Caki2 (cell line): ENCODE measurements at regions not wholly inside any gene's neighbourhood (a gene's known extent, or its start where the extent isn't known, plus 50 kb on each side); places are given as distances from the start of the nearest gene placed in this dataset.

ENCODE experiments used
- DNase-seq: peaks from one replicate; pipeline ENCODE4 v3.0.0-alpha.2; 2015; ENCODE audit warnings: low read depth
- in situ Hi-C: cut with HindIII; loops from 2 replicates; pipeline ENCODE4 v1.10.0; 2016; ENCODE audit warnings: low sequenced_read_pairs, low pct_unique_long_range_greater_than_20kb, mixed read lengths

DNA sequence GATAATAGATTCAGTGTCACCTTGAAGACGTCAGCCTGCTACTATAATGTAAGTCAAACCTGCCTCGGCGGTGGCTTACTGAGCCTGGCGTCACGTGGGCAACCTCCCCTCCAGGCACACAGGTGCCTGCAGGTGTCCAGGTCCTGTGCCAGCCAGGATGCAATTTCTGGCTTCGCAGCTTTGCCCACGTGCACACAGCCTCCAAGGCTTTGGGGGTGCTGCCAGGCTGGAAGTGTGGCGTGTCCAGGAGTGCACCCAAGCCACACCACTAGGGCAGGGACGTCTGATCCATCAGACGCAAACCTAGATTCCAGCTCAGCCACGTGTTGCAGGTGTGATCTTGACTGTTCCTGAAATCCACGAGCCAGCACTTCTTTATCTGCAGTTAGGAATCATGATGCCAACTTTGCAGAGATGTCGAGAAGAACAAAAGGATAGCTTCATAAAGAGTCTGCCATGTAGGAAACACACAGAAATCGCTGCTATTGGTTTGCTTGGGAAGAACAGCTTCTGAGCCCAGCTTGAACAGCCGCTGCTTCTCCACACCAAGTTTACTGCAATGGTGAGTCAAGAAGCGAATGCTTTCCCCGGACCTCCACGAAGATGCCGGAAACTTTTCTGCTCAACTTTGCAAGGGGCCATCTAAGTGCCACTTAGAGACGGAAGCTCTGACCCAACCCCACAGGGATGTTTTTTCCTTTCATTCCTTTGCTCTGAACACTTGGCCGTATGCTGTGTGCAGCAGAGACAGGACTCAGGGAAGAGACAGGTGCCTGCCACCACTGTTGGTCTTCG lies 84.2 kb upstream of the SALL3 start:
- in situ Hi-C loops: no loop called here
- DNase-seq: no peak

- DNase-seq: no peak
- in situ Hi-C loops: no loop called here
These were observed 83.3 kb upstream of the SALL3 start for GRCh38 chr18:78896111-78896905.

DNA sequence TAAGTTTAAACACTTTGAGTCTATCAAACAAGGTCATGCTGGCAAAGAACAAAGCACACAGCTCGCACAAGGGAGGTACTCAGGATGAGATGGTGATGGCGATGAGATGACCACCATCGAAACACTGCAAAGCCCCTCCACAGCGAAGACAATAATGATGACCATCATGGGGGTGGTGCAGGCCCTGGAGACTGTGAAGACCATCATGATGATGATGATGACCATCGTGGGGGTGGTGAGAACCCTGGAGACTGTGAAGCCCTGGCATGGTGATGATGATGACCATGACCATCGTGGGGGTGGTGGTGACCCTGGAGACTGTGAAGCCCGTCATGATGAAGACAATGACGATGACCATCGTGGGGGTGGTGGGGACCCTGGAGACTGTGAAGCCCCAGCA lies 81.6 kb upstream of the SALL3 start:
- no peak for DNase-seq
- in situ Hi-C loops: no loop called here

DNA sequence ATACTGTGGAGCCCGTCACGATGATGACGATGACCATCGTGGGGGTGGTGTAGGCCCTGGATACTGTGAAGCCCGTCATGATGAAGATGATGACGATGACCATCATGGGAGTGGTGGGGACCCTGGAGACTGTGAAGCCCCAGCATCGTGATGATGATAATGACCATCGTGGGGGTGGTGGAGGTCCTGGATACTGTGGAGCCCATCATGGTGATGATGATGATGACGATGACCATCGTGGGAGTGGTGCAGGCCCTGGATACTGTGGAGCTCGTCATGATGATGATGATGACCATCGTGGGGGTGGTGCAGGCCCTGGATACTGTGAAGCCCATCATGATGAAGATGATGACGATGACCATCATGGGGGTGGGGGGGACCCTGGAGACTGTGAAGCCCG lies 81.0 kb upstream of the SALL3 start:
- in situ Hi-C loops: no loop called here
- no peak for DNase-seq

GRCh38 chr18:78899241-78899640 lies 80.4 kb upstream of the SALL3 start:
- DNase-seq: no peak
- in situ Hi-C loops: no loop called here

- no peak for DNase-seq
- in situ Hi-C loops: no loop called here
These were observed 78.4 kb upstream of the SALL3 start for GRCh38 chr18:78900938-78901909.

GRCh38 chr18:78901923-78902794 lies 77.5 kb upstream of the SALL3 start:
- no peak for DNase-seq
- in situ Hi-C loops: no loop called here

DNA sequence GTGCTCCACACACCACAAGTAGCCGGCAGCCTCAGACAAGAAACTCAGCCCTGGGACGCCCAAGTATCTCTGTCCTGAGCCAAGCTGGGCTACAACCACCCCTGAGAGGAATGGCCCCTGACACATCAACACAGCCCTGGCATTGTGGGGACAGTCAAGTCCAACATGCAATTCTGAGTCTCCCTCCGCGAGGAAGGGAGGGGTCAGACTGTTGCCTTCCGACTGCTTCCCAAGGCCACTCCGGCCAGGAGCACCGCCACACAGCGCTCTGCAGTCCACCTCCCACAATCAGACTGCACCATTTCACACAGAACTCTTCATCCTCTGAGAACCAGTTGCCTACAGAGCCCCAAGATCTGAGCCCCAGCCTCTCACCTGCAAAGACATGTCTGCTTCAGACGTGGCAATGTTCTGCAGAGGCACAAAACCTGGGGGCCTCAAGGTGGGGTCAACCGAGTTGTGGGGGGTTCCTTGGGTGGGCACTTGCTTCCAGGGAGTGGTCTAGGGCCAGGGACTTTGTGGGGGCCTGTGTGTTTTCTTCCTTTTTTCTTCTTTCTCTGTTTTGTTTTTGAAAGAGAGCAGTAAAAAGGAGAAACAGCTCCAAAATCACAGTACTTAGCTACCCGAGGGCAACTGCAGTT lies 76.7 kb upstream of the SALL3 start:
- in situ Hi-C loops: no loop called here
- DNase-seq: no peak

DNA sequence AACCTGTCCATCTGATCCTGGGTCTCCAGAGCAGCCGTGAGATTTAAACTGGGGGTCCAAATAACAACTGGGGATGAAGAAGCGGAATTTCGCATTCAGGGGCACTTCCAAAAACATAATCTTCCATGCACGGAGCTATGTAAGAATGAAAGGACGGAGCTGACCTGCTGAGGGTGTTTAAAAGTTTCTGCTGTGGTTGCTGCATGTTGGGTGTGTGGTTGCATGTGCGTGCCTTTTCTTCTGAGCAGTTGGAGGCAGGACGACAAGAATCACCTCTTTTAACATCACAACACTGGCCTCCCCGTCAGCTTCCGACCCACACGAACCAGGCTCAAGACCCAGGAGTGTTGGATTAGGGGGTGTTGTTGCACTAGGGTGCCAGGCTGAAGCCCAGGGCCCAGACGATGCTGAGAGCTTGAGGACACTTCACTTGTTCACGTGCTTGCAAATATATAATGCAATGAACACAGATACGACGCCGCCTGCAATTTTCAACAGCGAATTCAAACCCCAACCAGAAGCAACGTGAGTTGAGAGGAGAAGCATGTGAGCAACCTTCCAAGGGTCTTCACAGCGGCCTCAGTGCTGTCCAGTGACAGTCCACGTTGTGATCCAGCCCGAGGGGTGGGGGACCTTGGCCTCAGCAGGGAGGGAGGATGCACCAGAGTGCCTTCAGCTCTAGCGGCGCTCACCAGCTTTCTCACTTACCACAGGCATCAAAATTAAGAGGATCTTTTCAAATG lies 76.0 kb upstream of the SALL3 start:
- no peak for DNase-seq
- in situ Hi-C loops: no loop called here

DNA sequence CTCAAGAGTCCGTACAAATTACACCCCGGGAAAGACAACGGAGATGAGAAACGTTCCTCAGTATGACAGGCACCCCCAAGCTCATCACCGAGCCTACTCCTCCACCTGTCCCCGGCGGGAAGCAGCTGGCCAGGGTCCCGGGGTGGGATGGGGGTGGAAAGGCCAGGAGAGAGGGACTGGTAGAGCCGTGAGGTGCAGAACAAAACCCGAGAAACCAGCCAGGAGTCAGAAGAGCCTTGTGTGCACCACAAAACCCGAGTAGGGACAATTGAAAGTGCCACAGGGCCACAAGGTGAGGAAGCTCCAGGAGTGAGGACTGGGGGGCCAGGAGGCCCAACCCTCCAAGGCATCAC lies 75.5 kb upstream of the SALL3 start:
- in situ Hi-C loops: no loop called here
- DNase-seq: no peak

- DNase-seq: no peak
- in situ Hi-C loops: no loop called here
These were observed 74.3 kb upstream of the SALL3 start for GRCh38 chr18:78905334-78905733.

GRCh38 chr18:78906066-78906465 lies 73.6 kb upstream of the SALL3 start:
- in situ Hi-C loops: no loop called here
- DNase-seq: no peak

DNA sequence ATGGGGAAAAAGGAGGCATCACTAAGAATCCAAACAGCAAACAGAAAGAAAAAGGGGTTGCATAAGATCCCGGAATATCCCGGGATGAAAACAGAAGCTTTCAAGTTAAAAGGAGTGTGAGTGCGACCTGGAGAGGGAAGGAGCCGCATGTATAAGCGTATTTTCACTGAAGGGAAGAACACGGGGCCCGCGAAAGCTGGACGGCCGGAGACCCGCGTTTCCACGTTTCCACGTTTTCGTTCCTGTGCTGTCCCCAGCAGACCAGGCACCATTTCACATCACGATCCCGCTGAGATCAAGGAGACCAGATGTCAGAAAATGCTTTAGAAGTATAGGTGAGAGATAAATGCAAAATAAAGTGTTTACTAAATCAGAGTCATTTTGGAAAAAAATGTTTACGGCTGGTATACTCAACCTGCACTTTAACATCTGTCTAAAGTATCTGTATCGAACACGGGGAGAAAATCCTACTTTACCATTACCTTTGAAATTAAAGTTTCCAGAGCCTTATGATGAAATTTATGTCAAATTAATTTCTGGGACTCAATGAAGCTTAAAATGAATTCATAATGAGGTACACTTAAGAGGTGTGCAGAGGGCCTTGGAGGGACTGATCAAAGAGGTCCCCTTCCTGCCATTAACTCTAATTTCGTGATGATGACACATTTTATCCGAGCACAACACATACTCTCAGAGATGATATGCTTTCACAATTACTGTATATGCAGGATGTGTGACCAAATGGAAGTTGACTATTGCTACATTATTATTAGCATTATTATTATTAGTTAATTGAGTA lies 71.0 kb upstream of the SALL3 start:
- in situ Hi-C loops: no loop called here
- no peak for DNase-seq

DNA sequence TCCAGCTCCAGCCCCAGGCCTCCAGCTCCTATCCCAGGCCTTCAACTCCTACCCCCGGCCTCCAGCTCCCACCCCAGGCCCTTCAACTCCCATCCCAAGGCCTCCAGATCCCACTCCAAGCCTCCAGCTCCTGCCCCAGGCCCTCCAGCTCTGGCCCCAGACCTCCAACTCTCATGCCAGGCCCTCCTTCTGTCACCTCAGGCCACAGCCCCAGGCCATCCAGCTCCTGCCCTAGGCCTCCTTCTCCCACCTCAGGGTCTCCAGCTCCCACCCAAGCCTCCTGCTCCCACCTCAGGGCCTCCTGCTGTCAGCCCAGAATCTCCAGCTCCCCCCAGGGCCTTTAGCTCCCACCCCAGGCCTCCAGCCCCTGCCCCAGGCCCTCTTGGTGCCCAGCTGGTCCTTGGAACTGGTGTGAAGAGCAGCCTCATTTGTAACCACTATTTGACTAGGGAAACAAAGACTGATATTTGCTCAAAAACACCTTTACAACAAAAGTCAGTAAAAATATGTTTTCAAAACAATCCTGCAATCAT lies 67.8 kb upstream of the SALL3 start:
- in situ Hi-C loops: no loop called here
- DNase-seq: no peak

DNA sequence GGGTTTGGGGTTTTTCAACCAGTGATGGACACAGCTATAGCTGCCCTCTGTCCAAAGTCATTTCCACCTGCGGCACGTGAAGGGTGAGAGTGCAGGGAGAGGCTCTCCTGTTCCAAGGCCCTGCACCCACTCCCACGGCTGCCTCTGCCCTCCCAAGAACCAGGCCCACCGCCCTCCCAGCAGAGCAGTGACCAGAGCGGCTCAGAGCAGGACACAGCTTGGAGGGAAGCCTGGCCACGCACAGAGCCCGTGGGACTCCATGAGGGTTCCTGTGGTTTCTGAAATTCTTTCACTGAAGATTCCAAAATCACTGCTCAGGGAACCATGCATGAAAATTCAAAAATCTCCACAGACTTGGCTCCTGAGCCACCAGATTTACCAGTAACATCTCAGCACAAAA lies 67.3 kb upstream of the SALL3 start:
- in situ Hi-C loops: no loop called here
- DNase-seq: no peak

- DNase-seq: no peak
- in situ Hi-C loops: no loop called here
These were observed 66.8 kb upstream of the SALL3 start for GRCh38 chr18:78912844-78913243.
